ENCODE measurements at regions not wholly inside any gene's neighbourhood (a gene's known extent, or its start where the extent isn't known, plus 50 kb on each side); places are given as distances from the start of the nearest gene placed in this dataset.
"Not testable (repeated sequence)": the region's sequence is repeated elsewhere in the genome, so short reads cannot be mapped to it uniquely, and the experiment has no call there.

DNA sequence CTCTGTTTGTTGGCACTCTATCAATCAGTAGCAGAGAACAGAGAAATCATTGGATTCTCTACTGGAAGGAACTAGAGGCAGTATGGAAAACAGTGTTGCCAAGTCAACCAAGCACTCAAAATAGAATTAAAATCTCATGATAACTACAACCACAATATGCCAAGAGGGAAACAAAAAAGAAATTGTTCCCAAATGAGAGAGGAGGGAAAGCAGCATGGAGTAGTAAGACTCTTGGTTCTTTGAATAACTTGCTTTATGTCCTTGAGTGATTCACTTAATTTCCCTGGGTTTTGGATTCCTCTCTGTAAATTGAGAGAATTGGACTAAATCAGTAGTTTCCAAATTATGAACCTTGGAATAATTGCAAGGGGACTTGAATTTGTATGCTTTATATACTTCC, 285.5 kb upstream of the ANKRD50 start:
- Histone ChIP-seq H3K9me3 (ENCODE audit: control insufficient read depth, low read depth, low read length) (no peaks in the 10 kb centered on the region), H3K4me1 (ENCODE audit: control insufficient read depth, insufficient read depth, low read length) (no peaks in the 10 kb centered on the region), H3K4me3 (ENCODE audit: low read length) (no peak overlapping the region), H3K36me3 (ENCODE audit: control insufficient read depth, insufficient read depth, low read length) (no peaks in the 10 kb centered on the region), H3K27ac (ENCODE audit: low read length) (no peak overlapping the region), H3K27me3 (ENCODE audit: control insufficient read depth, insufficient read depth, low read length) (no peaks in the 10 kb centered on the region)
- no peak for DNase-seq

GRCh38 chr4:124997124-124997523, 284.6 kb upstream of the ANKRD50 start:
- Histone ChIP-seq H3K27me3 (ENCODE audit: control insufficient read depth, insufficient read depth, low read length) (no peaks in the 10 kb centered on the region), H3K4me3 (ENCODE audit: low read length) (no peak overlapping the region), H3K4me1 (ENCODE audit: control insufficient read depth, insufficient read depth, low read length) (no peaks in the 10 kb centered on the region), H3K27ac (ENCODE audit: low read length) (no peak overlapping the region), H3K36me3 (ENCODE audit: control insufficient read depth, insufficient read depth, low read length) (no peaks in the 10 kb centered on the region), H3K9me3 (ENCODE audit: control insufficient read depth, low read depth, low read length) (no peaks in the 10 kb centered on the region)
- no peak for DNase-seq
- no CpG with 5 or more reads among the region's 1 CpG for WGBS (ENCODE audit: insufficient coverage, low lambda C conversion rate)

DNA sequence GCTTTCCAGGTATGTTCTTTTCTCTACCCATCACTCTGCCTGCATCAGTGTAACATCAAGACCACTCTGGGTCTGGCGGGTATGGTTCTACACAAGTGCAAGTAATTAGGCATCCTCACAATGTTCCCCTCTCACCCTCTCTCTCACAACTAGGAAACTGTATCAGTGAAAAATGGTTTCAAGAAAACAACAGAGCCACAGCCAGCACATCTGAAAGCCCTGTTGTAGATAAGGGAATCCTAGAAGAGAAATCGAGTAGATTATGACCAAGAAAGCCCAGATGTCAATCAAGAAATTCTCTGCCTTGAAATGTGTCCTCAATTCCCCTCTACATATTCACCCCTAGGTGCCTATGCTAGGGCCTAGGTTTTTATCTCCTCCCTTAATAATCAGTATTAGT, 281.3 kb upstream of the ANKRD50 start:
- H3K9me3 ChIP-seq (ENCODE audit: control insufficient read depth, low read depth, low read length), result no peaks in the 10 kb centered on the region
- no CpG with 5 or more reads among the region's 2 CpGs for WGBS (ENCODE audit: insufficient coverage, low lambda C conversion rate)
- H3K27me3 ChIP-seq (ENCODE audit: control insufficient read depth, insufficient read depth, low read length), result no peaks in the 10 kb centered on the region
- H3K36me3 ChIP-seq (ENCODE audit: control insufficient read depth, insufficient read depth, low read length), result no peaks in the 10 kb centered on the region
- no peak overlapping the region for H3K27ac ChIP-seq (ENCODE audit: low read length)
- H3K4me3 ChIP-seq (ENCODE audit: low read length), result no peak overlapping the region
- no peak for DNase-seq
- no peaks in the 10 kb centered on the region for H3K4me1 ChIP-seq (ENCODE audit: control insufficient read depth, insufficient read depth, low read length)

DNA sequence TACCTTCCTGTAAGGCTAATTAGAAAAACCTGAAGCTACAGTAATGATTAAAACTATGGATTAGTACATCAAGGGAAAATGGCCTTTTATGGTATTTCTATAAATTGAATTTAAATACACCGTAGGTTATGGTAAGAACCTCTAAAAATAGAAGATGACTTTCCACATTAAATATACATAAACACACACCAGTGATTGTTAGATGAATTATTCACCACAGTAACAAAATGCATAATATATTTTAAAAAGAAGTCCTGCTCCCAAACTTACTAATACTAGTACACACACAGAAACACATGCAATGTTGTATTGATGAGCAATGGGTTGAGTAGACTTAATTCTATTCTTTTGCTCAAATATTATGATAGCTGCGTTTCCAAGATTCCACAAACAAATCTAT, 277.9 kb upstream of the ANKRD50 start:
- H3K27ac ChIP-seq (ENCODE audit: low read length), result no peak overlapping the region
- 100% methylated on average over 1 of the region's 2 CpGs for WGBS (ENCODE audit: insufficient coverage, low lambda C conversion rate)
- no peaks in the 10 kb centered on the region for H3K9me3 ChIP-seq (ENCODE audit: control insufficient read depth, low read depth, low read length)
- DNase-seq, result no peak
- H3K4me1 ChIP-seq (ENCODE audit: control insufficient read depth, insufficient read depth, low read length), result no peaks in the 10 kb centered on the region
- no peak overlapping the region for H3K4me3 ChIP-seq (ENCODE audit: low read length)
- H3K27me3 ChIP-seq (ENCODE audit: control insufficient read depth, insufficient read depth, low read length), result no peaks in the 10 kb centered on the region
- H3K36me3 ChIP-seq (ENCODE audit: control insufficient read depth, insufficient read depth, low read length), result no peaks in the 10 kb centered on the region

DNA sequence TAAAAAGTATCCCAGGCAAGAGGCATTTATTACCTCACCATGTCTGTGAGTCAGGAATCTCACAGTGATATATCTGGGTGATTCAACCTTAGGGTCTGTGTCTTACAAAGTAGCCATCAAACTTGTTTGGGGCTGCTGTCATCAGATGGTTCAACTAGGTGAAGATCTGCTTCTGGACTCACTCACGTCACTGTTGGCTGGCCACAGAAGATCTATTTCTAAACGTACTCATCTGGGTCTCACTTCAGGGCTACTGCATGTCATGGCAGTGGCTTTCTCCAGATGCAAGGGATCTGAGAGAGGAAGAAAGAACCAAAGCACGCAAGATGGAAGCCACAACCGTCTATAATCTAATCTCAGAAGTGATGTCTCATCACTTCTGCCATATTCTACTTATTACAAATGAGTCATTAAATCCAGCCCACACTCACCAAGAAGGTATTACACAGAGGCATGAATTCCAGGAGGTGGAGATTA, 267.8 kb upstream of the ANKRD50 start:
- no peak overlapping the region for H3K4me3 ChIP-seq (ENCODE audit: low read length)
- H3K27ac ChIP-seq (ENCODE audit: low read length), result no peak overlapping the region
- DNase-seq, result no peak
- WGBS (ENCODE audit: insufficient coverage, low lambda C conversion rate), result no CpG with 5 or more reads among the region's 4 CpGs
- H3K9me3 ChIP-seq (ENCODE audit: control insufficient read depth, low read depth, low read length), result no peaks in the 10 kb centered on the region
- H3K36me3 ChIP-seq (ENCODE audit: control insufficient read depth, insufficient read depth, low read length), result no peaks in the 10 kb centered on the region
- no peaks in the 10 kb centered on the region for H3K4me1 ChIP-seq (ENCODE audit: control insufficient read depth, insufficient read depth, low read length)
- no peaks in the 10 kb centered on the region for H3K27me3 ChIP-seq (ENCODE audit: control insufficient read depth, insufficient read depth, low read length)

DNA sequence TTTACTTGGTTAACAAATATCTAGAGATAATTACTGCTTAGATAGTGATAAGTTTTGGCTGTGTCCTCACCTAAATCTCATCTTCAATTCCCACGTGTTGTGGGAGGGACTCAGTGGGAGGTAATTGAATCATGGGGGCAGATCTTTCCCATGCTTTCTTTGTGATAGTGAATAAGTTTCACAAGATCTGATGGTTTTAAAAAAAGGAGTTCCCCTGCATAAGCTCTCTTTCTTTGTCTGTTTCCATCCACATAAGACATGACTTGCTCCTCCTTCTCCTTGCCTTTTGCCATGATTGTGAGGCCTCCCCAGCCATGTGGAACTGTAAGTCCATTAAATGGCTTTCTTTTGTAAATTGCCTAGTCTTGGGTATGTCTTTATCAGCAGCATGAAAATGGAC, 266.0 kb upstream of the ANKRD50 start:
- H3K9me3 ChIP-seq (ENCODE audit: control insufficient read depth, low read depth, low read length); H3K4me1 ChIP-seq (ENCODE audit: control insufficient read depth, insufficient read depth, low read length); H3K27ac ChIP-seq (ENCODE audit: low read length); DNase-seq; H3K36me3 ChIP-seq (ENCODE audit: control insufficient read depth, insufficient read depth, low read length); H3K27me3 ChIP-seq (ENCODE audit: control insufficient read depth, insufficient read depth, low read length); H3K4me3 ChIP-seq (ENCODE audit: low read length): not testable (repeated sequence)
- no CpG with 5 or more reads among the region's 1 CpG for whole genome bisulfite sequencing (ENCODE audit: insufficient coverage, low lambda C conversion rate)

GRCh38 chr4:124977045-124977444, 264.5 kb upstream of the ANKRD50 start:
- no peaks in the 10 kb centered on the region for H3K9me3 ChIP-seq (ENCODE audit: control insufficient read depth, low read depth, low read length)
- H3K4me1 ChIP-seq (ENCODE audit: control insufficient read depth, insufficient read depth, low read length), result no peaks in the 10 kb centered on the region

DNA sequence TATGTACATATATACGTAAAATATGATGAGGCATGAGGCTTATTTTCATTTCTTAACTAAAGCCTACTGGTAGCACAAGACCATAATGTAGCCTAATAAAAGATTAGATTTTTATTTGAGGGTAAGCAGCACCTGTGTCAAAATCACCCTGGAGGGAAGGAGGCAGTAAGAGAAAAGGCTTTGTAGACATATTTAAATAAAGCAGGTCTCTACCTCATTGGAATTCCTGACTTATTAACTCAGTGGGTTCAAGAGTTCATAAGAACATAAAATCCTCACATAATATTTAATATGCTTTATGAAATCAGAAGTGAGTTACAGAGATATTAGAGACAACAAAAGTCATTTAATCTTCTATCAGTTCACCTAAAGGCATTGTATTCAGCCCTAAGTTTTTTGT, 261.6 kb upstream of the ANKRD50 start:
- no peak overlapping the region for H3K27ac ChIP-seq (ENCODE audit: low read length)
- WGBS (ENCODE audit: insufficient coverage, low lambda C conversion rate), result 100% methylated on average over 1 of the region's 1 CpG
- no peaks in the 10 kb centered on the region for H3K9me3 ChIP-seq (ENCODE audit: control insufficient read depth, low read depth, low read length)
- H3K36me3 ChIP-seq (ENCODE audit: control insufficient read depth, insufficient read depth, low read length), result no peaks in the 10 kb centered on the region
- no peaks in the 10 kb centered on the region for H3K27me3 ChIP-seq (ENCODE audit: control insufficient read depth, insufficient read depth, low read length)
- no peak for DNase-seq
- no peaks in the 10 kb centered on the region for H3K4me1 ChIP-seq (ENCODE audit: control insufficient read depth, insufficient read depth, low read length)
- H3K4me3 ChIP-seq (ENCODE audit: low read length), result no peak overlapping the region

More at GRCh38 chr4:124977045-124977444, 264.5 kb upstream of the ANKRD50 start:
- H3K27me3 ChIP-seq (ENCODE audit: control insufficient read depth, insufficient read depth, low read length), result no peaks in the 10 kb centered on the region
- H3K36me3 ChIP-seq (ENCODE audit: control insufficient read depth, insufficient read depth, low read length), result no peaks in the 10 kb centered on the region
- DNase-seq, result no peak
- no peak overlapping the region for H3K27ac ChIP-seq (ENCODE audit: low read length)
- no peak overlapping the region for H3K4me3 ChIP-seq (ENCODE audit: low read length)

DNA sequence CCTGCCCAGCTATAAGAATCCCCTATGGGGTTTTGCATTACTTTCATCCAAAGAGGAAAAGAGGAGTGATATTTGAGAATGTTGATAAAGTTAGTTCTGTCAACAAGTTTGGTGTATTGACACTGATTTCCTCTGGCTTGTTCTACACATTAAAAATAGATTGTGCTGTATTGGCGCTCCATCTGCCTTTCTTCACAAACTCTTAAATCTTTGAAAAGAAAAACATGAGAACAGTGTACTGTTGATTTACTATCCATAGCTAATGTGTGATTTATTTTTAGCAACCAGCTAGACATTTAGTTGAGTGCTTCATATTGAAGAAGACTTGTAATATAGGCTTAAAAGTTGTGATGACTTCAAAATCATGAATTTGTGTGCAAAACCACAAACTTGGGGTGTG, 261.2 kb upstream of the ANKRD50 start:
- no peaks in the 10 kb centered on the region for H3K36me3 ChIP-seq (ENCODE audit: control insufficient read depth, insufficient read depth, low read length)
- no peak overlapping the region for H3K4me3 ChIP-seq (ENCODE audit: low read length)
- H3K27ac ChIP-seq (ENCODE audit: low read length), result no peak overlapping the region
- no peak for DNase-seq
- H3K27me3 ChIP-seq (ENCODE audit: control insufficient read depth, insufficient read depth, low read length), result no peaks in the 10 kb centered on the region
- H3K9me3 ChIP-seq (ENCODE audit: control insufficient read depth, low read depth, low read length), result no peaks in the 10 kb centered on the region
- no CpG with 5 or more reads among the region's 1 CpG for WGBS (ENCODE audit: insufficient coverage, low lambda C conversion rate)
- no peaks in the 10 kb centered on the region for H3K4me1 ChIP-seq (ENCODE audit: control insufficient read depth, insufficient read depth, low read length)

GRCh38 chr4:124970011-124970410, 257.5 kb upstream of the ANKRD50 start:
- no peaks in the 10 kb centered on the region for H3K9me3 ChIP-seq (ENCODE audit: control insufficient read depth, low read depth, low read length)
- no peak overlapping the region for H3K4me3 ChIP-seq (ENCODE audit: low read length)
- no peak overlapping the region for H3K27ac ChIP-seq (ENCODE audit: low read length)
- no peaks in the 10 kb centered on the region for H3K4me1 ChIP-seq (ENCODE audit: control insufficient read depth, insufficient read depth, low read length)
- no peaks in the 10 kb centered on the region for H3K27me3 ChIP-seq (ENCODE audit: control insufficient read depth, insufficient read depth, low read length)
- WGBS (ENCODE audit: insufficient coverage, low lambda C conversion rate), result 100% methylated on average over 1 of the region's 2 CpGs
- no peak for DNase-seq
- no peaks in the 10 kb centered on the region for H3K36me3 ChIP-seq (ENCODE audit: control insufficient read depth, insufficient read depth, low read length)

DNA sequence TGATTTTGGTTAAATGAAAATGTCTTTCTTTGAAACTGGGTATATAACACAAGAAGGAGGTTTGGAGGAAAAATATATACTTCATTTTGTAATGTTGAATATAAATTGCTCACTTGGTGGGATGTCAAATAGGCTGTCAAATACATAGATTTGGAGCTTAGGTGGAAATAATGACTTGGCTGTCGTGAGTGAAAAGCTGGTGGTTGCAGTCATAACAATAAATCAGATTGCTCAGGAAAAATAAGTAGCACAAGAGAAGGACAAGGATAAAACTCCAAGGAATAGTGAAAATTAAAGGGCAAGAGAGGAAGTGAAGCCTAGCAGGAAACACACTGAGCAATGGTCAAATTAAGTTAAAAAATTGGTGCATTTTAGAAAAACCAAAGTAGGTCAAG, 253.0 kb upstream of the ANKRD50 start:
- no peak for DNase-seq
- Histone ChIP-seq H3K9me3 (ENCODE audit: control insufficient read depth, low read depth, low read length) (peaks cover 4% of the 10 kb centered on the region), H3K36me3 (ENCODE audit: control insufficient read depth, insufficient read depth, low read length) (no peaks in the 10 kb centered on the region), H3K27me3 (ENCODE audit: control insufficient read depth, insufficient read depth, low read length) (no peaks in the 10 kb centered on the region), H3K4me1 (ENCODE audit: control insufficient read depth, insufficient read depth, low read length) (no peaks in the 10 kb centered on the region), H3K4me3 (ENCODE audit: low read length) (no peak overlapping the region), H3K27ac (ENCODE audit: low read length) (no peak overlapping the region)
- no CpG with 5 or more reads among the region's 1 CpG for WGBS (ENCODE audit: insufficient coverage, low lambda C conversion rate)

Data from large intestine (tissue), 3 donors.